Upper lobe of left lung (tissue), 6 donors: ENCODE measurements at regions not wholly inside any gene's neighbourhood (a gene's known extent, or its start where the extent isn't known, plus 50 kb on each side); places are given as distances from the start of the nearest gene placed in this dataset.

Source experiments
- ATAC-seq, 2 donors: fragments of 200-7000 bp; cut with Tn5 transposase; one replicate each; pipeline ENCODE4 v1.9.1; 2022; ENCODE audit warnings: mild to moderate bottlenecking in 2 of 2, moderate library complexity in 2 of 2; ENCODE audit not compliant: low FRiP score in 2 of 2
- DNase-seq, 2 donors: peaks; one replicate each; pipeline ENCODE4 v3.0.0-alpha.2; 2019 to 2020
- H3K27ac ChIP-seq, 4 donors: fragments of 200-600 bp; sonication (generic); one replicate each; pipeline ENCODE4 v1.5.1; 2016 to 2019
- H3K27me3 ChIP-seq, 4 donors: fragments of 200-600 bp; sonication (generic); one replicate each; pipeline ENCODE4 v1.5.1; 2017 to 2019
- H3K36me3 ChIP-seq, 4 donors: fragments of 200-600 bp; sonication (generic); one replicate each; pipeline ENCODE4 v1.5.1; 2016 to 2019
- H3K4me1 ChIP-seq, 4 donors: fragments of 200-600 bp; sonication (generic); one replicate each; pipeline ENCODE4 v1.5.1; 2018 to 2019
- H3K4me3 ChIP-seq, 4 donors: fragments of 200-600 bp; sonication (generic); one replicate each; pipeline ENCODE4 v1.5.1; 2017 to 2019; ENCODE audit warnings: mild to moderate bottlenecking in 2 of 4, moderate library complexity in 1 of 4
- H3K9me3 ChIP-seq, 4 donors: fragments of 200-600 bp; sonication (generic); one replicate each; pipeline ENCODE4 v1.5.1; 2018 to 2019
- CTCF ChIP-seq, 6 experiments: fragments of 450-650 bp in 4 of 6; fragments of 200-600 bp in 2 of 6; sonication (generic) in 2 of 6; IDR thresholded peaks; one replicate each; pipeline ENCODE4 v1.5.1; 2016 to 2019; ENCODE audit warnings: antibody characterized with exemption in 6 of 6
- EP300 ChIP-seq, 4 donors: sonication (generic); formaldehyde crosslinking; IDR thresholded peaks; one replicate each; pipeline ENCODE4 v1.5.1; 2017; ENCODE audit warnings: antibody characterized with exemption in 4 of 4, control low read depth in 2 of 4
- POLR2A ChIP-seq, 4 donors: fragments of 450-650 bp; IDR thresholded peaks; one replicate each; pipeline ENCODE4 v1.5.1; 2016 to 2017; ENCODE audit warnings: antibody characterized with exemption in 4 of 4, mild to moderate bottlenecking in 2 of 4
- POLR2AphosphoS5 ChIP-seq, 2 donors: sonication (generic); formaldehyde crosslinking; IDR thresholded peaks; one replicate each; pipeline ENCODE4 v1.5.1; 2017; ENCODE audit warnings: antibody characterized with exemption in 2 of 2
- WGBS, 2 donors: methylation state at CpG; one replicate each; pipeline ENCODE4 v1.1.5; 2017 to 2018; 5-methylcytosine and 5-hydroxymethylcytosine counted together
- donor health status: DM: no; HTN: no; CAD: no; lungs with moderate emphysema.
- donor health status: DM: no; HTN: yes; CAD: no; lungs with severe emphysema.

GRCh38 chr15:49734831-49735508, 114.1 kb downstream of the DTWD1 start:
- TF ChIP-seq CTCF (IDR thresholded peaks at IDR 0.05) (no peak), POLR2AphosphoS5 (IDR thresholded peaks at IDR 0.05) (no peak)
- Histone ChIP-seq H3K4me1 (no peaks in the 10 kb centered on the region), H3K4me3 (no peak overlapping the region), H3K36me3 (no peaks in the 10 kb centered on the region), H3K27ac (no peak overlapping the region), H3K9me3 (no peaks in the 10 kb centered on the region), H3K27me3 (no peaks in the 10 kb centered on the region)
- WGBS, 2 donors = 88 to 95% methylated on average over 4 of the region's 4 CpGs
- ATAC-seq (no peak), DNase-seq (no peak)

- no peak overlapping the region for H3K4me3 ChIP-seq
- no peak for ATAC-seq
- no peaks in the 10 kb centered on the region for H3K4me1 ChIP-seq
- H3K27ac ChIP-seq = no peak overlapping the region
- H3K9me3 ChIP-seq = no peaks in the 10 kb centered on the region
- H3K36me3 ChIP-seq = no peaks in the 10 kb centered on the region
- no peak for TF ChIP-seq EP300 (IDR thresholded peaks at IDR 0.05)
- no peak for TF ChIP-seq CTCF (IDR thresholded peaks at IDR 0.05)
- no peak for TF ChIP-seq POLR2AphosphoS5 (IDR thresholded peaks at IDR 0.05)
- TF ChIP-seq POLR2A (IDR thresholded peaks at IDR 0.05) = no peak
- DNase-seq = no peak
- no peaks in the 10 kb centered on the region for H3K27me3 ChIP-seq
These were observed 116.3 kb downstream of the DTWD1 start for GRCh38 chr15:49737127-49737526.

- H3K27ac ChIP-seq = no peak overlapping the region
- no peaks in the 10 kb centered on the region for H3K27me3 ChIP-seq
- ATAC-seq = no peak
- H3K36me3 ChIP-seq = no peaks in the 10 kb centered on the region
- no peaks in the 10 kb centered on the region for H3K9me3 ChIP-seq
- TF ChIP-seq POLR2A (IDR thresholded peaks at IDR 0.05) (no peak), EP300 (IDR thresholded peaks at IDR 0.05) (no peak), CTCF (IDR thresholded peaks at IDR 0.05) (no peak), POLR2AphosphoS5 (IDR thresholded peaks at IDR 0.05) (no peak)
- no peak for DNase-seq
- H3K4me3 ChIP-seq = no peak overlapping the region
- no peaks in the 10 kb centered on the region for H3K4me1 ChIP-seq
These were observed 120.9 kb downstream of the DTWD1 start for GRCh38 chr15:49741712-49742111.

GRCh38 chr15:49742381-49742780, 121.5 kb downstream of the DTWD1 start:
- Histone ChIP-seq H3K4me3 (no peak overlapping the region), H3K27me3 (no peaks in the 10 kb centered on the region), H3K27ac (no peak overlapping the region), H3K36me3 (no peaks in the 10 kb centered on the region), H3K4me1 (no peaks in the 10 kb centered on the region), H3K9me3 (no peaks in the 10 kb centered on the region)
- 83 to 92% methylated on average over 3 of the region's 3 CpGs for WGBS, 2 donors
- DNase-seq (no peak), ATAC-seq (no peak)
- TF ChIP-seq POLR2AphosphoS5 (IDR thresholded peaks at IDR 0.05) (no peak), POLR2A (IDR thresholded peaks at IDR 0.05) (no peak), EP300 (IDR thresholded peaks at IDR 0.05) (no peak), CTCF (IDR thresholded peaks at IDR 0.05) (no peak)

GRCh38 chr15:49747340-49747739, 126.5 kb downstream of the DTWD1 start:
- no peaks in the 10 kb centered on the region for H3K9me3 ChIP-seq
- no peaks in the 10 kb centered on the region for H3K36me3 ChIP-seq
- no peak for TF ChIP-seq CTCF (IDR thresholded peaks at IDR 0.05)
- TF ChIP-seq POLR2AphosphoS5 (IDR thresholded peaks at IDR 0.05) = no peak
- no peak for TF ChIP-seq EP300 (IDR thresholded peaks at IDR 0.05)
- TF ChIP-seq POLR2A (IDR thresholded peaks at IDR 0.05) = no peak
- DNase-seq (no peak), ATAC-seq (no peak)
- 72 to 79% methylated on average over 1 of the region's 1 CpG for WGBS, 2 donors
- H3K27me3 ChIP-seq = no peaks in the 10 kb centered on the region
- H3K4me3 ChIP-seq = no peak overlapping the region
- H3K4me1 ChIP-seq = no peaks in the 10 kb centered on the region
- no peak overlapping the region for H3K27ac ChIP-seq
